Neural cell (in vitro differentiated cells): ENCODE measurements at regions not wholly inside any gene's neighbourhood (a gene's known extent, or its start where the extent isn't known, plus 50 kb on each side); places are given as distances from the start of the nearest gene placed in this dataset.
"Not testable (repeated sequence)": the region's sequence is repeated elsewhere in the genome, so short reads cannot be mapped to it uniquely, and the experiment has no call there.

Experiments
- H2AFZ ChIP-seq: fragments of 200-600, 300-800 bp; sonication (generic), shearing (Covaris generic); 2 replicates; pipeline ENCODE4 v1.6.0; 2014; ENCODE audit warnings: low read depth, mild to moderate bottlenecking, antibody characterized with exemption, low read length, moderate library complexity
- H3F3A ChIP-seq: fragments of 200-600 bp; shearing (Covaris generic); 2 replicates; pipeline ENCODE4 v1.6.1; 2016; ENCODE audit warnings: mild to moderate bottlenecking, moderate library complexity, mixed read lengths, antibody characterized with exemption, low read length; ENCODE audit not compliant: insufficient read depth, poor library complexity, severe bottlenecking
- H3K27ac ChIP-seq: fragments of 200-600, 300-800 bp; sonication (generic), shearing (Covaris generic); 2 replicates; pipeline ENCODE4 v1.5.1; 2014; ENCODE audit warnings: mild to moderate bottlenecking, low read length, moderate library complexity
- H3K27me3 ChIP-seq: fragments of 300-800, 200-600 bp; sonication (generic), shearing (Covaris generic); 2 replicates; pipeline ENCODE4 v1.6.0; 2014; ENCODE audit warnings: mild to moderate bottlenecking, low read depth, low read length, moderate library complexity; ENCODE audit not compliant: insufficient read depth
- H3K36me3 ChIP-seq: fragments of 300-800, 200-600 bp; sonication (generic), shearing (Covaris generic); 2 replicates; pipeline ENCODE4 v1.5.1; 2014; ENCODE audit warnings: mild to moderate bottlenecking, antibody characterized with exemption, low read length, moderate library complexity; ENCODE audit not compliant: insufficient read depth
- H3K4me2 ChIP-seq: fragments of 300-800, 200-600 bp; sonication (generic), shearing (Covaris generic); 2 replicates; pipeline ENCODE4 v1.6.0; 2014; ENCODE audit warnings: mild to moderate bottlenecking, low read length
- H3K4me3 ChIP-seq: fragments of 300-800, 200-600 bp; sonication (generic), shearing (Covaris generic); 2 replicates; pipeline ENCODE4 v1.5.1; 2014; ENCODE audit warnings: mild to moderate bottlenecking, low read length, moderate library complexity
- H3K79me2 ChIP-seq: fragments of 200-600 bp; shearing (Covaris generic); replicated peaks from 2 replicates; pipeline ENCODE4 v1.6.0; 2014; ENCODE audit warnings: mild to moderate bottlenecking, low read length, moderate library complexity; ENCODE audit not compliant: insufficient read depth
- H3K9ac ChIP-seq: fragments of 300-800, 200-600 bp; sonication (generic), shearing (Covaris generic); 2 replicates; pipeline ENCODE4 v1.6.1; 2016; ENCODE audit warnings: mild to moderate bottlenecking, low read length, mixed read lengths
- H3K9me2 ChIP-seq: fragments of 200-600 bp; shearing (Covaris generic); 2 replicates; pipeline ENCODE4 v1.6.1; 2016; ENCODE audit warnings: mild to moderate bottlenecking, low read length, mixed read lengths; ENCODE audit not compliant: insufficient read depth
- H3K9me3 ChIP-seq: fragments of 200-600, 300-800 bp; sonication (generic), shearing (Covaris generic); 2 replicates; pipeline ENCODE4 v1.6.1; 2016; ENCODE audit warnings: mild to moderate bottlenecking, mixed run types, low read length, moderate library complexity, mixed read lengths
- H4K20me1 ChIP-seq: fragments of 200-600 bp; shearing (Covaris generic); 2 replicates; pipeline ENCODE4 v1.6.1; 2016; ENCODE audit warnings: mild to moderate bottlenecking, mixed run types; ENCODE audit not compliant: insufficient read depth
- EP300 ChIP-seq: fragments of 450-650 bp; conservative IDR thresholded peaks from 2 replicates; pipeline ENCODE4 v1.6.1; 2014; ENCODE audit warnings: antibody characterized with exemption, mild to moderate bottlenecking, moderate library complexity; ENCODE audit not compliant: poor library complexity, severe bottlenecking
- EZH2 ChIP-seq: fragments of 200-600, 300-800 bp; shearing (Covaris generic), sonication (generic); IDR thresholded peaks from 2 replicates; pipeline ENCODE4 v1.6.1; 2014; ENCODE audit warnings: antibody characterized with exemption, low read length, borderline replicate concordance, mild to moderate bottlenecking; ENCODE audit not compliant: insufficient read depth, poor library complexity, severe bottlenecking
- MXI1 ChIP-seq: fragments of 450-650 bp; conservative IDR thresholded peaks from 2 replicates; pipeline ENCODE4 v1.6.1; 2014; ENCODE audit warnings: antibody characterized with exemption, mild to moderate bottlenecking; ENCODE audit not compliant: poor library complexity, severe bottlenecking
- POLR2AphosphoS5 ChIP-seq: IDR thresholded peaks from 2 replicates; pipeline ENCODE4 v1.6.1; 2012
- RAD21 ChIP-seq: fragments of 450-650 bp; conservative IDR thresholded peaks from 2 replicates; pipeline ENCODE4 v1.6.1; 2014; ENCODE audit warnings: antibody characterized with exemption, mild to moderate bottlenecking, moderate library complexity
- SMC3 ChIP-seq: fragments of 450-650 bp; conservative IDR thresholded peaks from 2 replicates; pipeline ENCODE4 v1.6.1; 2014; ENCODE audit warnings: antibody characterized with exemption, mild to moderate bottlenecking, moderate library complexity; ENCODE audit not compliant: poor library complexity
- TAF1 ChIP-seq: IDR thresholded peaks from 2 replicates; pipeline ENCODE4 v1.6.1; 2012; ENCODE audit warnings: low read depth
- TF ChIP-seq, protein P1 (sequence below): IDR thresholded peaks from 2 replicates; pipeline ENCODE4 v1.6.1; 2012; ENCODE audit warnings: borderline replicate concordance
- TF ChIP-seq, protein P2 (sequence below): fragments of 450-650 bp; IDR thresholded peaks from 2 replicates; pipeline ENCODE4 v1.5.1; 2014; ENCODE audit warnings: antibody characterized with exemption, mild to moderate bottlenecking, moderate library complexity; ENCODE audit not compliant: poor library complexity, severe bottlenecking

DNA sequence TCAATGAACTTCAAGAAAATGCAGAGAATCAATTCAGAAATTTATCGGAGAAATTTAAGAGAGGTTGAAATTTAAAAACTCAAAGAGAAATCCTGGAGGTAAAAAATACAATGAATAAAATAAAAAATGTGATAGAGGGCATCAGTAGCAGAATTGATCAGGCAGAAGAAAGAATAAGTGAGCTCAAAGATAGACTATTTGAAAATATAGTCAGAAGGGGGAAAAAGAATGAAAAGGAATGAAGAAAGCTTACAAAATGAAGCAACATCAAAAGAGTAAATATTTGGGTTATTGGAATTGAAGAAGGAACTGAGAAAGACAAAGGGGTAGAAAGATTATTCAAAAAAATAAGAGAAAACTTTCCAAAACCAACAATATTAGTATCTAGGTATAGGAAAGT lies 291.4 kb downstream of the SH2D4B start:
- Histone ChIP-seq H3K79me2 (no peaks in the 10 kb centered on the region), H3K27me3 (no peaks in the 10 kb centered on the region), H3K9me2 (no peaks in the 10 kb centered on the region), H3F3A (no peaks in the 10 kb centered on the region), H2AFZ (no peak overlapping the region), H3K27ac (no peak overlapping the region), H3K9ac (no peak overlapping the region), H3K4me3 (no peak overlapping the region), H3K4me2 (no peak overlapping the region), H3K9me3 (no peaks in the 10 kb centered on the region), H3K36me3 (no peaks in the 10 kb centered on the region), H4K20me1 (no peaks in the 10 kb centered on the region)
- no peak for TF ChIP-seq RAD21
- TF ChIP-seq EP300: no peak
- no peak for TF ChIP-seq EZH2
- no peak for TF ChIP-seq TAF1

DNA sequence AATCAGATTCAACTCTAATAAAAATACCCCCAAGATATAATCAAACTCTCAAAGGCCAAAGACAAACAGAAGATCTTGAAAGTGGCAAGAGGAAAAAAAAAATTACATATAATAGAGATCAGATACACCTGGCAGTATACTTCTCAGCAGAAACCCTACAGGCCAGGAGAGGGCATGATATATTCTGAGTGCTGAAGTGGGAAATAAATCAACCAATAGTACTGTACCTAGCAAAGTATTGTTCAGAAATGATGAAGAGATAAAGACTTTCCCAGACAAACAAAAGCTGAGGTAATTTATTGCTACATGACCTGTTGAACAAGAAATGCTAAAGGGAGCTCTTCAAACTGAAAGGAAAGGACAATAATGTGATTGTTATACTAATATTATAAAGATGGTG lies 291.9 kb downstream of the SH2D4B start:
- Histone ChIP-seq H3K36me3 (no peaks in the 10 kb centered on the region), H3K27me3 (no peaks in the 10 kb centered on the region), H3K4me3 (no peak overlapping the region)

DNA sequence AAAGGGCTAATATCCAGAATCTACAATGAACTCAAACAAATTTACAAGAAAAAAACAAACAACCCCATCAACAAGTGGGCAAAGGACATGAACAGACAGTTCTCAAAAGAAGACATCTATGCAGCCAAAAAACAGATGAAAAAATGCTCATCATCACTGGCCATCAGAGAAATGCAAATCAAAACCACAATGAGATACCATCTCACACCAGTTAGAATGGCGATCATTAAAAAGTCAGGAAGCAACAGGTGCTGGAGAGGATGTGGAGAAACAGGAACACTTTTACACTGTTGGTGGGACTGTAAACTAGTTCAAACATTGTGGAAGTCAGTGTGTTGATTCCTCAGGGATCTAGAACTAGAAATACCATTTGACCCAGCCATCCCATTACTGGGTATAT lies 295.0 kb downstream of the SH2D4B start:
- H3K9ac ChIP-seq, H3K9me2 ChIP-seq, H3K36me3 ChIP-seq, H3K79me2 ChIP-seq, H2AFZ ChIP-seq, H3K9me3 ChIP-seq, H3F3A ChIP-seq, H3K4me2 ChIP-seq, H3K27me3 ChIP-seq, H4K20me1 ChIP-seq, H3K4me3 ChIP-seq, H3K27ac ChIP-seq: not testable (repeated sequence)

More for the DNA sequence above, 291.9 kb downstream of the SH2D4B start:
- no peak overlapping the region for H3K9ac ChIP-seq
- H3K9me2 ChIP-seq: no peaks in the 10 kb centered on the region
- no peak overlapping the region for H3K4me2 ChIP-seq
- H3K79me2 ChIP-seq: no peaks in the 10 kb centered on the region
- H3F3A ChIP-seq: no peaks in the 10 kb centered on the region
- TF ChIP-seq, protein P1, sequence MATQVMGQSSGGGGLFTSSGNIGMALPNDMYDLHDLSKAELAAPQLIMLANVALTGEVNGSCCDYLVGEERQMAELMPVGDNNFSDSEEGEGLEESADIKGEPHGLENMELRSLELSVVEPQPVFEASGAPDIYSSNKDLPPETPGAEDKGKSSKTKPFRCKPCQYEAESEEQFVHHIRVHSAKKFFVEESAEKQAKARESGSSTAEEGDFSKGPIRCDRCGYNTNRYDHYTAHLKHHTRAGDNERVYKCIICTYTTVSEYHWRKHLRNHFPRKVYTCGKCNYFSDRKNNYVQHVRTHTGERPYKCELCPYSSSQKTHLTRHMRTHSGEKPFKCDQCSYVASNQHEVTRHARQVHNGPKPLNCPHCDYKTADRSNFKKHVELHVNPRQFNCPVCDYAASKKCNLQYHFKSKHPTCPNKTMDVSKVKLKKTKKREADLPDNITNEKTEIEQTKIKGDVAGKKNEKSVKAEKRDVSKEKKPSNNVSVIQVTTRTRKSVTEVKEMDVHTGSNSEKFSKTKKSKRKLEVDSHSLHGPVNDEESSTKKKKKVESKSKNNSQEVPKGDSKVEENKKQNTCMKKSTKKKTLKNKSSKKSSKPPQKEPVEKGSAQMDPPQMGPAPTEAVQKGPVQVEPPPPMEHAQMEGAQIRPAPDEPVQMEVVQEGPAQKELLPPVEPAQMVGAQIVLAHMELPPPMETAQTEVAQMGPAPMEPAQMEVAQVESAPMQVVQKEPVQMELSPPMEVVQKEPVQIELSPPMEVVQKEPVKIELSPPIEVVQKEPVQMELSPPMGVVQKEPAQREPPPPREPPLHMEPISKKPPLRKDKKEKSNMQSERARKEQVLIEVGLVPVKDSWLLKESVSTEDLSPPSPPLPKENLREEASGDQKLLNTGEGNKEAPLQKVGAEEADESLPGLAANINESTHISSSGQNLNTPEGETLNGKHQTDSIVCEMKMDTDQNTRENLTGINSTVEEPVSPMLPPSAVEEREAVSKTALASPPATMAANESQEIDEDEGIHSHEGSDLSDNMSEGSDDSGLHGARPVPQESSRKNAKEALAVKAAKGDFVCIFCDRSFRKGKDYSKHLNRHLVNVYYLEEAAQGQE: no peak
- TF ChIP-seq TAF1: no peak
- no peak for TF ChIP-seq EP300
- TF ChIP-seq EZH2: no peak
- TF ChIP-seq SMC3: no peak
- no peak for TF ChIP-seq POLR2AphosphoS5
- TF ChIP-seq, protein P2, sequence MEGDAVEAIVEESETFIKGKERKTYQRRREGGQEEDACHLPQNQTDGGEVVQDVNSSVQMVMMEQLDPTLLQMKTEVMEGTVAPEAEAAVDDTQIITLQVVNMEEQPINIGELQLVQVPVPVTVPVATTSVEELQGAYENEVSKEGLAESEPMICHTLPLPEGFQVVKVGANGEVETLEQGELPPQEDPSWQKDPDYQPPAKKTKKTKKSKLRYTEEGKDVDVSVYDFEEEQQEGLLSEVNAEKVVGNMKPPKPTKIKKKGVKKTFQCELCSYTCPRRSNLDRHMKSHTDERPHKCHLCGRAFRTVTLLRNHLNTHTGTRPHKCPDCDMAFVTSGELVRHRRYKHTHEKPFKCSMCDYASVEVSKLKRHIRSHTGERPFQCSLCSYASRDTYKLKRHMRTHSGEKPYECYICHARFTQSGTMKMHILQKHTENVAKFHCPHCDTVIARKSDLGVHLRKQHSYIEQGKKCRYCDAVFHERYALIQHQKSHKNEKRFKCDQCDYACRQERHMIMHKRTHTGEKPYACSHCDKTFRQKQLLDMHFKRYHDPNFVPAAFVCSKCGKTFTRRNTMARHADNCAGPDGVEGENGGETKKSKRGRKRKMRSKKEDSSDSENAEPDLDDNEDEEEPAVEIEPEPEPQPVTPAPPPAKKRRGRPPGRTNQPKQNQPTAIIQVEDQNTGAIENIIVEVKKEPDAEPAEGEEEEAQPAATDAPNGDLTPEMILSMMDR: no peak
- TF ChIP-seq MXI1: no peak
- no peak for TF ChIP-seq RAD21
- H3K27ac ChIP-seq: no peak overlapping the region
- H4K20me1 ChIP-seq: no peaks in the 10 kb centered on the region
- no peak overlapping the region for H2AFZ ChIP-seq
- no peaks in the 10 kb centered on the region for H3K9me3 ChIP-seq
